GM10266 (cell line): ENCODE measurements at regions not wholly inside any gene's neighbourhood (a gene's known extent, or its start where the extent isn't known, plus 50 kb on each side); places are given as distances from the start of the nearest gene placed in this dataset.

Experiments used
- DNase-seq: peaks from one replicate; pipeline ENCODE4 v3.0.0; 2012; ENCODE audit errors: extremely low spot score
- TF ChIP-seq, protein P1 (sequence below): IDR thresholded peaks from 2 replicates; pipeline ENCODE4 v1.5.1; 2012; ENCODE audit warnings: mild to moderate bottlenecking, low read depth; ENCODE audit not compliant: control insufficient read depth, insufficient read depth; ENCODE audit errors: missing control alignments

DNA sequence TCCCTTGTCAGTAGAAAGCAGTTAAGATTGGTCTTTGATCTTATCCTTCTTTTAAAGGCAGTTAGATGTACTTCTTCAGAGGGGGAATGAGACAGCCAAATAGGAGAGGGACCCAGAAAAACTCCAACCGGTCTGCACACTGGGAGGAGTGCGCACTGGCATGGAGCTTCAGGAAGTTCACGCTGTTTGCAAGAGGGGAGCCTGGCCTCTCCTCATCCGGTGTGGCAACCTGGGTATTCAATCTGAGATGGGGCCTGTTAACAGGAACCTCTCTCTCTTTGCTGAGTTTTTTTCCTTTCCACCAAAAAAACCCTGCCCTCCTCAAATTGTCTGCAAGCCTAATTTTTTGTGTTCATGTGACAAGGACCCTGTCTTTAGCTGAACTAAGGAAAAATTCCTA, 162.5 kb upstream of the OLIG3 start:
- TF ChIP-seq, protein P1, sequence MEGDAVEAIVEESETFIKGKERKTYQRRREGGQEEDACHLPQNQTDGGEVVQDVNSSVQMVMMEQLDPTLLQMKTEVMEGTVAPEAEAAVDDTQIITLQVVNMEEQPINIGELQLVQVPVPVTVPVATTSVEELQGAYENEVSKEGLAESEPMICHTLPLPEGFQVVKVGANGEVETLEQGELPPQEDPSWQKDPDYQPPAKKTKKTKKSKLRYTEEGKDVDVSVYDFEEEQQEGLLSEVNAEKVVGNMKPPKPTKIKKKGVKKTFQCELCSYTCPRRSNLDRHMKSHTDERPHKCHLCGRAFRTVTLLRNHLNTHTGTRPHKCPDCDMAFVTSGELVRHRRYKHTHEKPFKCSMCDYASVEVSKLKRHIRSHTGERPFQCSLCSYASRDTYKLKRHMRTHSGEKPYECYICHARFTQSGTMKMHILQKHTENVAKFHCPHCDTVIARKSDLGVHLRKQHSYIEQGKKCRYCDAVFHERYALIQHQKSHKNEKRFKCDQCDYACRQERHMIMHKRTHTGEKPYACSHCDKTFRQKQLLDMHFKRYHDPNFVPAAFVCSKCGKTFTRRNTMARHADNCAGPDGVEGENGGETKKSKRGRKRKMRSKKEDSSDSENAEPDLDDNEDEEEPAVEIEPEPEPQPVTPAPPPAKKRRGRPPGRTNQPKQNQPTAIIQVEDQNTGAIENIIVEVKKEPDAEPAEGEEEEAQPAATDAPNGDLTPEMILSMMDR: no peak
- DNase-seq: no peak

DNA sequence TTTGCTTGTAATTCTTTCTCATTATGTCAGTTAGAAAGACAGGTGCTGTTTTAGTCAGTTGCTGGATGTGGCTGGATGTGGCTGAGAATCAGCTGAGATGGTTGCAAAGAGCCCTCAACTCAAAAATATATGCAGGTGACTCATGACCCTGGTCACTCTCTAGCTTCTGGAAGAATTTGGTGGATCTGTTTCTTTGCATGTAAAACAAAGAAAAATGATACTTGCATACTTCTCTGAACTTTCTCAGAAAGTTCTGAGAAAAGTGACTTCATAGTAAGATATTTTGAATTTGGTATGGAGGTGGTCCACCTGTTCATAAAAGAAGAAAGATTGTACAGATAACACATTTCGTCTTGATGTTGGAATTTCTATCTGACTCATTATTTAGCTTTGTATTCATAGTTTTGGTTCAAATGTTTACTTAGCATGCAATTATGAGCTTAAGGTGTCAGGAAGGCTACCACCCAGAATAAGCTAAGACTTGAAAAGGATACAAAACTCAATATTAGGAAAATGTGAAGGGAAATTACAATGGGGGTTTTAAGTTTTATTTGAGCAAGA, 163.2 kb upstream of the OLIG3 start:
- DNase-seq: no peak
- TF ChIP-seq, protein P1: no peak

- no peak for DNase-seq
- TF ChIP-seq, protein P1: no peak
These were observed 164.1 kb upstream of the OLIG3 start for GRCh38 chr6:137658287-137658686.

- TF ChIP-seq, protein P1: no peak
- DNase-seq: no peak
These were observed 165.7 kb upstream of the OLIG3 start for GRCh38 chr6:137659871-137660270.

GRCh38 chr6:137660296-137660731, 166.1 kb upstream of the OLIG3 start:
- TF ChIP-seq, protein P1: no peak
- no peak for DNase-seq

- no peak for DNase-seq
- TF ChIP-seq, protein P1: peak; percentile 54
These were observed 167.4 kb upstream of the OLIG3 start for GRCh38 chr6:137661601-137662000.

DNA sequence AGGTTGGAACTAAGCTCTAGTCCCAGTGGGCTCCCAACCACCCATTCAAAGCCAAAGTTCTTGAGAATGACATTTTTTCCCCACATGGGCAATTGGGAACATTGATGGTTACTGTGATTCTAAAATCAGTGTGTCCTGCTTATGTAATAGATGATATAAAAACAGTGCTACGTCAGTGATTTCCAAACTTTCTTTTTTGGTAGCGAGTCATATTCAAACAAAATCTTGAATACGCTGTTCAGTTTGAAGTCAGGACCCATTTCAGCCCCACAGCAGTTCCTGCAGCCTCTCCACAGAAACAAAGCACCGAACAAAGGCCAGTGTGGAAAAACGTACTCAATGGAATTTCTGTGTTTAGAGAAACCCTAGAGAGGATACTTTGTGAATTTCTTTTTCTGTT, 170.0 kb upstream of the OLIG3 start:
- TF ChIP-seq, protein P1: no peak
- DNase-seq: no peak
